ENCODE measurements at regions not wholly inside any gene's neighbourhood (a gene's known extent, or its start where the extent isn't known, plus 50 kb on each side); places are given as distances from the start of the nearest gene placed in this dataset.

DNA sequence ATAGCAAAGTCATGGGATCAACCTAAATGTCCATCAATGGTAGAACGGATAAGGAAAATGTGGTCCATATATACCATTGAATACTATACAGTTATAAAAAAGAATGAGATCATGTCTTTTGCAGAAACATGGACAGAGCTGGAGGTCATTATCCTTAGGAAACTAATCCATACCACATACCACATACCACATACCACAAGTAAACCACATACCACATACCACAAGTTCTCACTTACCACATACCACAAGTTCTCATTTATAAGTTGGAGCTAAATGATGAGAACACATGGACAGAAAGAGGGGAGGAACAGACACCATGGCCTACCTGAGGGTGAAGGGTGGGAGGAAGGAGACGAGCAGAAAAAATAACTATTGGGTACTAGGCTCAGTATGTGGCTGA lies 154.6 kb upstream of the GHR start:
- Histone ChIP-seq H3K27me3 (replicated peaks; ENCODE audit: insufficient read depth, low read length) (no peaks in the 10 kb centered on the region), H4K20me1 (ENCODE audit: insufficient read depth, low read length) (no peaks in the 10 kb centered on the region), H3K4me3 (ENCODE audit: low read length) (no peak overlapping the region), H3K4me1 (ENCODE audit: low read length) (no peaks in the 10 kb centered on the region), H3K79me2 (ENCODE audit: low read length) (no peaks in the 10 kb centered on the region), H3K27ac (ENCODE audit: low read length) (no peak overlapping the region), H3K36me3 (replicated peaks; ENCODE audit: insufficient read depth, low read length) (no peaks in the 10 kb centered on the region), H2AFZ (ENCODE audit: low read length) (no peak overlapping the region), H3K9me3 (replicated peaks; ENCODE audit: insufficient read depth, low read length) (no peaks in the 10 kb centered on the region), H3F3A (ENCODE audit: insufficient read depth, low read length) (no peaks in the 10 kb centered on the region), H3K9ac (ENCODE audit: low read length) (no peak overlapping the region), H3K4me2 (ENCODE audit: low read depth, low read length) (no peak overlapping the region), H3K9me2 (replicated peaks; ENCODE audit: insufficient read depth, low read length) (no peaks in the 10 kb centered on the region)
- peak; percentile 29 for DNase-seq
- no peak for TF ChIP-seq CTCF (IDR thresholded peaks at IDR 0.05; ENCODE audit: low read length)

GRCh38 chr5:42270771-42271170 lies 152.5 kb upstream of the GHR start:
- Histone ChIP-seq H3F3A (ENCODE audit: insufficient read depth, low read length) (no peaks in the 10 kb centered on the region), H3K79me2 (ENCODE audit: low read length) (no peaks in the 10 kb centered on the region), H3K4me2 (ENCODE audit: low read depth, low read length) (no peak overlapping the region), H4K20me1 (ENCODE audit: insufficient read depth, low read length) (no peaks in the 10 kb centered on the region), H3K27ac (ENCODE audit: low read length) (no peak overlapping the region), H3K9me3 (replicated peaks; ENCODE audit: insufficient read depth, low read length) (no peaks in the 10 kb centered on the region), H3K4me1 (ENCODE audit: low read length) (no peaks in the 10 kb centered on the region), H3K9ac (ENCODE audit: low read length) (no peak overlapping the region), H3K36me3 (replicated peaks; ENCODE audit: insufficient read depth, low read length) (no peaks in the 10 kb centered on the region), H2AFZ (ENCODE audit: low read length) (no peak overlapping the region), H3K4me3 (ENCODE audit: low read length) (no peak overlapping the region), H3K9me2 (replicated peaks; ENCODE audit: insufficient read depth, low read length) (no peaks in the 10 kb centered on the region), H3K27me3 (replicated peaks; ENCODE audit: insufficient read depth, low read length) (no peaks in the 10 kb centered on the region)
- no peak for DNase-seq
- TF ChIP-seq CTCF (IDR thresholded peaks at IDR 0.05; ENCODE audit: low read length), result no peak
- TF ChIP-seq EZH2 (optimal IDR thresholded peaks at IDR 0.05; ENCODE audit: low read depth, low read length), result no peak
- TF ChIP-seq EZH2phosphoT487 (IDR thresholded peaks at IDR 0.05; ENCODE audit: low read length), result no peak

GRCh38 chr5:42274913-42275312 lies 148.3 kb upstream of the GHR start:
- DNase-seq, result no peak
- no peak overlapping the region for H2AFZ ChIP-seq (ENCODE audit: low read length)
- H3K36me3 ChIP-seq (replicated peaks; ENCODE audit: insufficient read depth, low read length), result no peaks in the 10 kb centered on the region
- H3K4me1 ChIP-seq (ENCODE audit: low read length), result no peaks in the 10 kb centered on the region
- H4K20me1 ChIP-seq (ENCODE audit: insufficient read depth, low read length), result no peaks in the 10 kb centered on the region
- no peaks in the 10 kb centered on the region for H3F3A ChIP-seq (ENCODE audit: insufficient read depth, low read length)
- TF ChIP-seq EZH2phosphoT487 (IDR thresholded peaks at IDR 0.05; ENCODE audit: low read length) (no peak), EZH2 (optimal IDR thresholded peaks at IDR 0.05; ENCODE audit: low read depth, low read length) (no peak)
- no peak overlapping the region for H3K4me3 ChIP-seq (ENCODE audit: low read length)
- no peak overlapping the region for H3K27ac ChIP-seq (ENCODE audit: low read length)
- H3K9me2 ChIP-seq (replicated peaks; ENCODE audit: insufficient read depth, low read length), result no peaks in the 10 kb centered on the region
- no peak overlapping the region for H3K4me2 ChIP-seq (ENCODE audit: low read depth, low read length)
- H3K79me2 ChIP-seq (ENCODE audit: low read length), result no peaks in the 10 kb centered on the region
- H3K9me3 ChIP-seq (replicated peaks; ENCODE audit: insufficient read depth, low read length), result no peaks in the 10 kb centered on the region
- H3K27me3 ChIP-seq (replicated peaks; ENCODE audit: insufficient read depth, low read length), result no peaks in the 10 kb centered on the region
- no peak overlapping the region for H3K9ac ChIP-seq (ENCODE audit: low read length)

GRCh38 chr5:42277293-42277692 lies 145.9 kb upstream of the GHR start:
- TF ChIP-seq EZH2 (optimal IDR thresholded peaks at IDR 0.05; ENCODE audit: low read depth, low read length) (no peak), EZH2phosphoT487 (IDR thresholded peaks at IDR 0.05; ENCODE audit: low read length) (no peak), CTCF (IDR thresholded peaks at IDR 0.05; ENCODE audit: low read length) (no peak)
- no peaks in the 10 kb centered on the region for H3K79me2 ChIP-seq (ENCODE audit: low read length)
- H3F3A ChIP-seq (ENCODE audit: insufficient read depth, low read length), result no peaks in the 10 kb centered on the region
- no peaks in the 10 kb centered on the region for H4K20me1 ChIP-seq (ENCODE audit: insufficient read depth, low read length)
- no peaks in the 10 kb centered on the region for H3K36me3 ChIP-seq (replicated peaks; ENCODE audit: insufficient read depth, low read length)
- H3K9me2 ChIP-seq (replicated peaks; ENCODE audit: insufficient read depth, low read length), result no peaks in the 10 kb centered on the region
- DNase-seq, result no peak
- H3K27ac ChIP-seq (ENCODE audit: low read length), result no peak overlapping the region
- H3K27me3 ChIP-seq (replicated peaks; ENCODE audit: insufficient read depth, low read length), result no peaks in the 10 kb centered on the region
- H3K9me3 ChIP-seq (replicated peaks; ENCODE audit: insufficient read depth, low read length), result no peaks in the 10 kb centered on the region
- no peak overlapping the region for H3K4me2 ChIP-seq (ENCODE audit: low read depth, low read length)
- H3K9ac ChIP-seq (ENCODE audit: low read length), result no peak overlapping the region
- no peaks in the 10 kb centered on the region for H3K4me1 ChIP-seq (ENCODE audit: low read length)
- H2AFZ ChIP-seq (ENCODE audit: low read length), result no peak overlapping the region
- H3K4me3 ChIP-seq (ENCODE audit: low read length), result no peak overlapping the region
